Panc1 (cell line): ENCODE measurements at regions not wholly inside any gene's neighbourhood (a gene's known extent, or its start where the extent isn't known, plus 50 kb on each side); places are given as distances from the start of the nearest gene placed in this dataset.

Experiments used
- ATAC-seq: fragments of 200-7000 bp; cut with Tn5 transposase; 2 replicates; pipeline ENCODE4 v1.9.1; 2020; ENCODE audit warnings: mild to moderate bottlenecking, moderate library complexity
- BruUV-seq: library from RNA; stranded (reverse); fragments of 400-500 nt; replicated peaks from 2 replicates; lab custom pipeline; 2021; lab: Mats Ljungman, UMichigan
- CTCF ChIA-PET: fragments of 300-600 bp; sonication (Branson Sonifier 250); formaldehyde crosslinking; loops from one replicate; lab custom pipeline; 2022; ENCODE audit warnings: antibody characterized with exemption; lab: Charles Lee
- POLR2A ChIA-PET: fragments of 300-600 bp; sonication (Branson Sonifier 250); formaldehyde crosslinking; loops from one replicate; lab custom pipeline; 2022; ENCODE audit warnings: antibody characterized with exemption; lab: Charles Lee
- DNase-seq: peaks from one replicate; pipeline ENCODE4 v3.0.0-alpha.2; 2010; ENCODE audit warnings: low read depth, low spot score
- H3K27ac ChIP-seq: 2 replicates; pipeline ENCODE4 v1.5.1; 2011; ENCODE audit warnings: mild to moderate bottlenecking, low read length, inconsistent platforms
- H3K27me3 ChIP-seq: fragments of 200-500 bp; sonication (Bioruptor generic); 2 replicates; pipeline ENCODE4 v1.6.0; 2014; ENCODE audit warnings: low read length, inconsistent platforms; ENCODE audit not compliant: control insufficient read depth, insufficient read depth
- H3K36me3 ChIP-seq: fragments of 200-500 bp; sonication (Bioruptor generic); 2 replicates; pipeline ENCODE4 v1.5.1; 2014; ENCODE audit warnings: inconsistent platforms, mild to moderate bottlenecking, low read length, moderate library complexity; ENCODE audit not compliant: control insufficient read depth, insufficient read depth
- H3K4me1 ChIP-seq: 2 replicates; pipeline ENCODE4 v1.5.1; 2011; ENCODE audit warnings: inconsistent platforms, mild to moderate bottlenecking, low read length, moderate library complexity; ENCODE audit not compliant: control insufficient read depth, insufficient read depth
- H3K4me3 ChIP-seq, 2 experiments: 2 replicates each; pipeline ENCODE4 v1.5.1; 2011 to 2012; ENCODE audit warnings: low read depth in 2 of 2, low read length in 2 of 2, mild to moderate bottlenecking in 2 of 2, inconsistent platforms in 1 of 2, moderate library complexity in 1 of 2
- H3K9me3 ChIP-seq: fragments of 200-500 bp; sonication (Bioruptor generic); 2 replicates; pipeline ENCODE4 v1.5.1; 2014; ENCODE audit warnings: low read depth, mild to moderate bottlenecking, inconsistent platforms, low read length, moderate library complexity; ENCODE audit not compliant: control insufficient read depth, insufficient read depth
- CTCF ChIP-seq: fragments of 450-650 bp; IDR thresholded peaks from 2 replicates; pipeline ENCODE4 v1.5.1; 2017; ENCODE audit warnings: mild to moderate bottlenecking
- POLR2AphosphoS5 ChIP-seq: IDR thresholded peaks from 2 replicates; pipeline ENCODE4 v1.6.1; 2012; ENCODE audit warnings: mild to moderate bottlenecking, low read depth, low read length, moderate library complexity
- SIN3A ChIP-seq: IDR thresholded peaks from 2 replicates; pipeline ENCODE4 v1.6.1; 2012; ENCODE audit warnings: low read depth, mild to moderate bottlenecking, low read length, moderate library complexity, borderline replicate concordance; ENCODE audit not compliant: insufficient read depth
- TCF7L2 ChIP-seq: IDR thresholded peaks from 2 replicates; pipeline ENCODE4 v1.6.1; 2011; ENCODE audit warnings: mild to moderate bottlenecking, low read depth, low read length, inconsistent platforms
- in situ Hi-C: cut with HindIII; loops from 2 replicates; pipeline ENCODE4 v1.10.0; 2016; ENCODE audit warnings: low sequenced_read_pairs, low pct_unique_long_range_greater_than_20kb
- intact Hi-C: fragments of 100-400 bp; cut with micrococcal nuclease; formaldehyde crosslinking; loops from one replicate; pipeline ENCODE4 v1.10.0; 2022; ENCODE audit not compliant: unreplicated experiment
- TF ChIP-seq, protein P1 (sequence below), 2 experiments: IDR thresholded peaks; 2 replicates each; pipeline ENCODE4 v1.6.1; 2011 to 2012; ENCODE audit warnings: low read depth in 2 of 2, control low read depth in 1 of 2, low read length in 1 of 2, mild to moderate bottlenecking in 1 of 2, moderate library complexity in 1 of 2; ENCODE audit not compliant: insufficient read depth in 1 of 2

- no peaks in the 10 kb centered on the region for H3K36me3 ChIP-seq
- H3K4me3 ChIP-seq = no peak overlapping the region
- H3K27me3 ChIP-seq = no peaks in the 10 kb centered on the region
- ChIA-PET POLR2A (no interaction called here), CTCF (no interaction called here)
- BruUV-seq = no TSS peak
- DNase-seq = no peak
- intact Hi-C loops (no loop called here), in situ Hi-C loops (no loop called here)
- H3K4me1 ChIP-seq = no peaks in the 10 kb centered on the region
- TF ChIP-seq SIN3A (no peak), CTCF (no peak), POLR2AphosphoS5 (no peak), TCF7L2 (no peak)
- TF ChIP-seq, protein P1, sequence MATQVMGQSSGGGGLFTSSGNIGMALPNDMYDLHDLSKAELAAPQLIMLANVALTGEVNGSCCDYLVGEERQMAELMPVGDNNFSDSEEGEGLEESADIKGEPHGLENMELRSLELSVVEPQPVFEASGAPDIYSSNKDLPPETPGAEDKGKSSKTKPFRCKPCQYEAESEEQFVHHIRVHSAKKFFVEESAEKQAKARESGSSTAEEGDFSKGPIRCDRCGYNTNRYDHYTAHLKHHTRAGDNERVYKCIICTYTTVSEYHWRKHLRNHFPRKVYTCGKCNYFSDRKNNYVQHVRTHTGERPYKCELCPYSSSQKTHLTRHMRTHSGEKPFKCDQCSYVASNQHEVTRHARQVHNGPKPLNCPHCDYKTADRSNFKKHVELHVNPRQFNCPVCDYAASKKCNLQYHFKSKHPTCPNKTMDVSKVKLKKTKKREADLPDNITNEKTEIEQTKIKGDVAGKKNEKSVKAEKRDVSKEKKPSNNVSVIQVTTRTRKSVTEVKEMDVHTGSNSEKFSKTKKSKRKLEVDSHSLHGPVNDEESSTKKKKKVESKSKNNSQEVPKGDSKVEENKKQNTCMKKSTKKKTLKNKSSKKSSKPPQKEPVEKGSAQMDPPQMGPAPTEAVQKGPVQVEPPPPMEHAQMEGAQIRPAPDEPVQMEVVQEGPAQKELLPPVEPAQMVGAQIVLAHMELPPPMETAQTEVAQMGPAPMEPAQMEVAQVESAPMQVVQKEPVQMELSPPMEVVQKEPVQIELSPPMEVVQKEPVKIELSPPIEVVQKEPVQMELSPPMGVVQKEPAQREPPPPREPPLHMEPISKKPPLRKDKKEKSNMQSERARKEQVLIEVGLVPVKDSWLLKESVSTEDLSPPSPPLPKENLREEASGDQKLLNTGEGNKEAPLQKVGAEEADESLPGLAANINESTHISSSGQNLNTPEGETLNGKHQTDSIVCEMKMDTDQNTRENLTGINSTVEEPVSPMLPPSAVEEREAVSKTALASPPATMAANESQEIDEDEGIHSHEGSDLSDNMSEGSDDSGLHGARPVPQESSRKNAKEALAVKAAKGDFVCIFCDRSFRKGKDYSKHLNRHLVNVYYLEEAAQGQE (IDR thresholded peaks at IDR 0.05; ENCODE audit: insufficient read depth in 1 of 2, low read depth in 2 of 2, low read length in 1 of 2) = no peak
- no peak for ATAC-seq
- H3K9me3 ChIP-seq = no peaks in the 10 kb centered on the region
- H3K27ac ChIP-seq = no peak overlapping the region
Observed at GRCh38 chr7:142442396-142442795, 184.5 kb upstream of the PRSS58 start.

DNA sequence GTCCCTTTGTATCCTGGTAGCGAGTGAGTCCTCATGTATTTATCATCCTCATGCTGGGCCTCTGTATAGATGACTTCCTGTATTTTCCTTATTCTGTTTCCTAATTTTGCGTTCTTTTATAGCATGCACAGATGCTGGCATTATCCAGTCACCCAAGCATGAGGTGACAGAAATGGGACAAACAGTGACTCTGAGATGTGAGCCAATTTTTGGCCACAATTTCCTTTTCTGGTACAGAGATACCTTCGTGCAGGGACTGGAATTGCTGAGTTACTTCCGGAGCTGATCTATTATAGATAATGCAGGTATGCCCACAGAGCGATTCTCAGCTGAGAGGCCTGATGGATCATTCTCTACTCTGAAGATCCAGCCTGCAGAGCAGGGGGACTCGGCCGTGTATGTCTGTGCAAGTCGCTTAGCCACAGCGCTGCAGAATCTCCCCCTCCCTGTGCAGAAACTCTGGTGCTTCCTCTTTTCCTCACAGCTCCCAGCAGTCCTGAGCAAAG lies 183.1 kb upstream of the PRSS58 start:
- Histone ChIP-seq H3K27me3 (no peaks in the 10 kb centered on the region), H3K27ac (no peak overlapping the region), H3K4me3 (no peak overlapping the region), H3K4me1 (no peaks in the 10 kb centered on the region), H3K36me3 (no peaks in the 10 kb centered on the region), H3K9me3 (no peaks in the 10 kb centered on the region)
- DNase-seq (no peak), ATAC-seq (peak; percentile 26; the same call in 1 of the 2 replicates)
- in situ Hi-C loops = no loop called here
- no TSS peak for BruUV-seq
- intact Hi-C loops = no loop called here
- POLR2A ChIA-PET = no interaction called here
- TF ChIP-seq POLR2AphosphoS5 = no peak
- TF ChIP-seq, protein P1 (IDR thresholded peaks at IDR 0.05; ENCODE audit: insufficient read depth in 1 of 2, low read depth in 2 of 2, low read length in 1 of 2) = no peak
- TF ChIP-seq TCF7L2 = no peak
- TF ChIP-seq SIN3A = no peak
- TF ChIP-seq CTCF = no peak
- CTCF ChIA-PET = no interaction called here
